ENCODE measurements at regions not wholly inside any gene's neighbourhood (a gene's known extent, or its start where the extent isn't known, plus 50 kb on each side); places are given as distances from the start of the nearest gene placed in this dataset.

GRCh38 chr4:161222889-161223288 lies 940.9 kb downstream of the FSTL5 start:
- no peak for DNase-seq

DNA sequence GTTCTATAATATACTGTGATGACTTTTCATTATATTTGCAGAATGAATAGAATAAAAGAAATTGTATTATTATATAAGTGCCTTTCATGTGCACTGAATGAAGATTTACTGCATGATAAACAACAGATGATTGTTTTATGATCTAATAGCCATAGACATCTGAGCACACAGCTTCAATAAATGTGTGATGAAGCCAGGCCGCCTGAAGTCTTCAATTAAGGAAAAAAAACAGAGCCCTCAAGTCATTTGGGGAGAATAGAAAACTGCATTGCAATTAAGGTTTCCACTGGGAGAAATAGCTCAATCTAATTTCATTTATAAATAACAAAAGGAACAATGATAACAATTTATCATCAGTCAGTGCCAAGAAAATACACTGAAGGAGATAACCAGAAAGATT lies 955.2 kb downstream of the FSTL5 start:
- no peak for DNase-seq

DNA sequence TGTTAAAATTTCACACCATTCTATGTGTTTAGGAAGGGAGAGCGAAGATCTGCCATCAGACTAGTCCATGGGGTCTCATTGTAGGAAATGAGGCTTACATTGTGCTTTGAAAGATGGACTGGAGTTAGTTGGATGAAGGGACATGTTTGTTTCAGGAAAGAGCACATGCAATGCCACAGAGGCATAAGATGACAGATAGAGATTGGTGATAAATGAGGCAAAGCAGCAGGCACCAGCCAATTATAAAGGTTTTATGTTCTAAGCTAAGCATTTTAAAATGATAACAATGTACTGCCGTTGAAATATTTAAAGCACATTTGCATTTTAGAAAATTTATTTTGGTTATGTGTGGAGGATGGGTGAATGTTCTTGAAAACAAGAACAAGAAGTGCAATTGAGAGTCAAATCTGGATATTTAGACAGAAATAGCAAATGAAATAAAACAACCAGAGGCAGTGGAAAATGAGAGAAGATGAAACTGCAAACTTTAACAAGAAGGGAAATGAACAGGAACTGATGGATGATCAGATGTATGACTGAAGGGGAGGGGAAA lies 957.2 kb downstream of the FSTL5 start:
- DNase-seq, result no peak

GRCh38 chr4:161203865-161204264 lies 959.9 kb downstream of the FSTL5 start:
- no peak for DNase-seq

DNA sequence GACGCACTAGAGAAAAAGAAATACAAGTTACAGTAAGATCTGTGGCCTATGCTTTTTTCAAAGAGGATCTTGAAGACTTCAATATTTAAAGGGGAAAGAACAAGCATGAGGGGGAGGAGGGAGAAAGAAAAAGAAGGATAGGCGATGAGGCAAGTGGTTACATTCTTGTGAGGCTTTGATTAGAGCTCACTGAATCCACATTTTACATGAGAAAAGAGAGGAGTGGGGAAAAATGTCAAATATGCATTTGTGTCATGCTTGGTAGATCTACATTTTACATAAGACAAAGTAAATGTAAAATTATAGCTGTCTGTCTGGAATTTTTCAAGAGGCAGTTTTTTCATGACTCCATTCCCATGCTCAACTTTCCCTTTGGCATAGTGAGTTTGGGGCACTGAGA lies 965.9 kb downstream of the FSTL5 start:
- DNase-seq, result no peak

DNA sequence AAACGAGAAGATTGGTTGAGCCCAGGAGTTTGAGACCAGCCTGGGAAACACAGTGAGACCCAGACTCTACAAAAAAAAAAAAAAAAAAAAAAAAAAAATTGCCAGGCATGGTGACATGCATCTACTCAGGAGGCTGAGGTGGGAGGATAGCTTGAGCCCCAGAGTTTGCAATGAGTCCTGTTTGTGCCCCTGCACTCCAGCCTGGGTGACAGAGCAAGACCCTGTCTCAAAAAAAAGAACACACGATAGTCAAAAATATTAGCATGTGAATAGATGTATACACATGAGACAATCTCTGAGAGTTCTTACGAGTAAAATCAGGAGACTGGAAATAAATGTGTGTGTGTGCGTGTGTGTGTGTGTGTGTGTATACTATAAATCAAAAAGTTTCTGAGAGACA lies 966.3 kb downstream of the FSTL5 start:
- no peak for DNase-seq

- no peak for DNase-seq
Measured at GRCh38 chr4:161189286-161190134, 974.3 kb downstream of the FSTL5 start.

GRCh38 chr4:161188578-161188977 lies 975.2 kb downstream of the FSTL5 start:
- DNase-seq, result peak; percentile 7

GRCh38 chr4:161187569-161187968 lies 976.2 kb downstream of the FSTL5 start:
- no peak for DNase-seq

DNA sequence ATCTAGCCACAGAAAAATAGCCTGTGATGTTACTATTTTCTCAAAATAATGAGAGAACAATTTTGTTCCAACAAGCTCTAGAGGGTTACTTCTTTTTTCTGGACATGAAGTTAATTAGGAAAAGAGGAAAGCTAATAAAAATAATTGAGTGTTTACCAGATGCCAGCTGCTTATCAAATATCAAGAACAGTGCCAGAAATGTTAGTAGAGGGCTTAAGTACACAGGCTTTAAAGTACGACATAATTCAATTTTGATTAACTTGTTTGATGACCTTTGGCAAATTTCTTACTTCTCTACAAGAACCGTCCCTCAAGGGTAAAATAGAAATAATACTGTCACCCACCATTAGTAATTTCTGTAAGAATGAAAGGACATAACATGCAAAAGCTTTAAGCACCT lies 977.0 kb downstream of the FSTL5 start:
- no peak for DNase-seq

GRCh38 chr4:161186012-161186411 lies 977.8 kb downstream of the FSTL5 start:
- DNase-seq, result no peak

DNA sequence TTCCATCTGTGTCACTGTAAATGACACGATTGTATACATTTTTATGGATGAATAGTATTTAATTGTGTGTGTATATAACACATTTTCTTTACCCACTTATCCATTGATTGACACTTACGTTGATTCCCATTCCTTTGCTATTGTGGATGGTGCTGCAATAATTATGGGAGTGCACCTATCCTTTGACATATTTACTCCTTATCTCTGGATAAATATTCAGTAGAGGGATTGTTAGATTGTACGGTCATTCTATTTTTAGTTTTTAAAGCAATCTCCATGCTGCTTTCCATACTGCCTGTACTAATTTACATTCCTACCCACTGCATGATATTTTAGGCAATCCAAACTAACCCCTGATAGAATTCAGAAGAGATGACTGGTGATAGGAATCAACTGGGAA lies 980.1 kb downstream of the FSTL5 start:
- DNase-seq, result no peak

DNA sequence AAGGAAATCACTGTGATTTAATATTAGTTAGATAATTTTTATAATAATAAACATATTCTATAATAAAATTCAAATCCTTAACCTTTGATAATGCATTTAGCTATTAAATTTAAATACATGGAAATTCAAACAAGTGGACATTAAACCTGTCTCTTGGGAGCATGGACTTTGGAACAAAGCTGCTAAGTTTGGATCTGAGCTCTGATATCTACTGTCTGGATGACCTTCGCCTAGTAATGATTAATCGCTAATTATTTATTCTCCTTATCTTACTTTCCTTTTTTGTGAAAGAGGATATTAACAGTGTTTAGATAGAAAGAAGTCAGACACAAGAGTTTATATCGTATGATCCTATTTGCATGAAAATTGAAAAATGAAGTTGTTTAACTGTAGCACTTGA lies 980.9 kb downstream of the FSTL5 start:
- no peak for DNase-seq

DNA sequence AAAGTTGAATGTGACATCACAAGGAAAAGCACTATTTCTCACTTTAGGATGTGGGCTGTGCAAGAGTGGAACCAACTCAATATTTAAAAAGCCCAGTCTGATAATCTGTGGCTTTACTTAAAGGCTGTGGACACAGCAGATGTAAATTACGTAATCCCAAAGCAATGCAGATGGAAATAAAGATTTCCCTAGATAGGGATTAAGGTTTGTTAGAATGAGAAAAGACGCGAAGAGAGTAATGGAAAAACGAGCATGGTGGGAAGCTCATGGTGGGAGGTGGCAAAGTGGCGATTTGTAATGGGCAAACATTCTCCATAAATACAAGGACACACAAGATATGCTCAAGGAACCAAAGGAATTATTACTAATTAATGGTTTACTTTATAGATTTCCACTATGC lies 985.5 kb downstream of the FSTL5 start:
- DNase-seq, result no peak

DNA sequence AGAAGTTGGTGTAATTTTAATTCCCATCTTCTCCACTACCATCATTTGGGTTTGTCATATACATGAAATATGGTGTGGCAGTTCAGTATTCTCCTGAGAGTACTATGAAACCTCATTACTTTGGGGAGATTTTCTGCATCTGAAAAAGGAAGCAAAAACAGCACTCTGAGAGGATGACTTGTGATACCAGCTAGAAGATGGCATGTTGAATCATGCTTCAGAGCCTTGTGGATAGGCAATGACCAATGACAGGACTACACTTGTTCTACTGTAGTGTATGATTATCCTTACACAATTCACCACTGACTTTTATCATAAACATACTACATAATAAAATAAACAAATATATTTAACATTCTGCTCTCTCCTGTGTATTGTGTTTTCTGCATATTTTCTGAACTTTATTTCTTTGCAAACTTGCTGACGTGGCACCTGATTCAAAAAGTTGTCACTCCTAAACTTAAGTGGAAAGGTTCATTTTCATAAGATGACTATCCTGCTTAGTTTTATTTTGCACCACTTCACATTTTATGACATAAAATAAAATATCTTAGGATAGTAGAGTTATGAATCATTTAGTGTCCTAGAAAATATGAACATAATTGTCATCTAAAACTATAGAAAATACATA lies 991.3 kb downstream of the FSTL5 start:
- DNase-seq, result no peak

DNA sequence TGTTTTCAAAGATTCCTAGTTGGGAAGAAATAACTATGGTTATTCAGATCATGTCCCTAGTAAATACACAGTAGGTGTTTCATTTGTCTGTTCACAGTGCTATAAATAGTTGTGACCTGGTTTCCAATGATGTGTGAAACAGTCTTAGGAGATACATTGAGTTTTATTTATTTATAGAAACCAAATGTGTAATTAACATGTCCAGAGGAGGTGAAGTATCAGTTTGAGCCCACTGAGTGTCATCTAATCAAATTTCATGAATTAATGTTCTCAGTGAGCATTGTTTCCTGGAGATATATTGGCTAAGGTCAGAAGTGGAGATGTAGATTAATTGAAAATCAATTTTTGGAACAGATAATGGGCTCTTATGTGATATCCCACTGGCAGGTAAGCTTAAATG lies 996.3 kb downstream of the FSTL5 start:
- no peak for DNase-seq

DNA sequence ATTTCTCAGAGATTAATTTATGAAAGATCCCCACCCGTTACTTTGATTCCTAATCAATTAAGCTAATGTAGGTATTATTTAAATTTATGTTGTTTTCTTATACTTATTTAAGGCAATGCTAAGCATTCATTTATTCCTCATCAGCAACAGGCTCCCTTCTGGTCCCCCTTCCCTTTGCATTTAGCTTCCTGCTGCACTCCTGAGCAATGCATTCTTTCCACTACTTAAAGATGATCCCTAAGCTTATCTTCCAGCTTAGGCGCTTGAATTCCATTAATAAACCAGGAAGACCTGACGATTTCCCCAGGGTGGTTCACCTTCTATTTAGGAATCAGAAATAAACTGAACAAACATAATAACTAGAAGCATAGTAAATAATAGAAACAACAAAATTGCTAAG lies 1003.1 kb downstream of the FSTL5 start:
- no peak for DNase-seq

DNA sequence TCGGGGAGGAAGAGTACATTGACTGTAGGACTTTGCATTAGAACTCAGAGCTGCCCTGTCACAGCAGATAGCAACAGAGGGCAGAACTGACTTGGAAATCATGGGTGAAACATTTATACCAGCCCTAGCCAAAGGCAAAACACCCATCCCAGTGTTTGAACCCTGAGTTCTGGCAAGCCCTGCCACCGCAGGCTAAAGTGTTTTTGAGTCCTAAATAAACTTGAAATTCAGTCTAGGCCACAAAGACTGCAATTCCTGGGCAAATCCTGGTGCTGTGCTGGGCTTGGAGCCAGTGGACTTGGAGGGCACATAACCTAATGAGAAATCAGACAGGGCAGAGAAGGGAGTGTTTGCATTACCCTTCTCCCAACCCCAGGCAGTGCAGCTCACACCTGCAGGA lies 1015.7 kb downstream of the FSTL5 start:
- DNase-seq, result no peak

DNA sequence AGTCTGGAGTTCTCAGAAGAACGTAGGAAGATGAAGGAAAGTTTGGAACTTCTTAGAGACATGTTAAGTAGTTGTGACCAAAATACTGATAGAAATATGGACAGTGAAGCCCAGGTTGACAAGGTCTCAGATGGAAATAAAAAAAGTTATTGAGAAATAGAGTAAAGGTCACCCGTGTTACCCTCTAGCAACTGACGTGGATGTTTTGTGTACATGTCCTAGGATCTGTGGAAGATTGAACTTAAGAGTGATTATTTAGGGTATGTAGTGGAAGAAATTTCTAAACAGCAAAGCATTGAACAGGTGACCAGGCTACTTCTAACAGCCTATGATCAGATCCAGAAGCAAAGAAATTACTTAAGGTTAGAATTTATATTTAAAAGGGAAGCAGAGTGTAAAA lies 1020.4 kb downstream of the FSTL5 start:
- no peak for DNase-seq

- no peak for DNase-seq
Measured at GRCh38 chr4:161134795-161135194, 1029.0 kb downstream of the FSTL5 start.

GRCh38 chr4:161133586-161134276 lies 1030.1 kb downstream of the FSTL5 start:
- no peak for DNase-seq

GRCh38 chr4:161132715-161133425 lies 1030.9 kb downstream of the FSTL5 start:
- no peak for DNase-seq

GRCh38 chr4:161121451-161121850 lies 1042.3 kb downstream of the FSTL5 start:
- no peak for DNase-seq

All from NCI-H2029 treated with DMSO at 0.1 percent for 48 hours (cell line).